ENCODE measurements at regions not wholly inside any gene's neighbourhood (a gene's known extent, or its start where the extent isn't known, plus 50 kb on each side); places are given as distances from the start of the nearest gene placed in this dataset.

DNA sequence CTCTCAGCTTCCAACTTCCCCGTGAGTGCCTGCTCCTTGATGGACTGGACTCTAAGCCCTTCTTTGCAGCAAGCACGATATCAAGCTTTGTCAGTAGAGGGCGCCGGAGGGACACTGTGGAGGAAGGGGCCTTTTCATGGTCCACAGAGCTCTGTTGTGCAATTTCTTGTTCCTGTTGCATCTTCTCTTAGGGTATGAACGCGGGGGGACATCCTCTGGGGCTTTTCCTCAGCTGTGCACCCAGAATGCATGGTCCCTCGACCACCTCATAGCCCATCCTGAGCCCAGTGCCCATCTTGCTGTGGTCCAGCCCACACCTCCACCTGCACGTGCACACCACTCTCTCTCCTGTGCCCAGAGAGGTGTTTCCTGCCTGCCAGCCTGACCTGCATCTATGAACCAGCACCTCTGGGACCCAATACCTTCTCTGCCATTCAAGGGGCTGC lies 556.8 kb downstream of the PTPRU start:
- H3K36me3 ChIP-seq (ENCODE audit: control insufficient read depth in 4 of 4, insufficient read depth in 4 of 4, low read length in 4 of 4): no peaks in the 10 kb centered on the region
- peaks cover 0 to 6% (median 0%) of the 10 kb centered on the region in 4 donors for H3K9me3 ChIP-seq (ENCODE audit: control insufficient read depth in 4 of 4, insufficient read depth in 3 of 4, low read length in 3 of 4)
- no peak overlapping the region for H3K4me3 ChIP-seq
- DNase-seq (peak; percentile 90), ATAC-seq (ENCODE audit: insufficient read depth, low FRiP score) (no peak)
- peaks cover 0 to 3% (median 0%) of the 10 kb centered on the region in 3 donors for H3K27me3 ChIP-seq (ENCODE audit: control insufficient read depth in 3 of 3, insufficient read depth in 3 of 3, low read length in 2 of 3)
- 8% methylated on average over 8 of the region's 8 CpGs for WGBS, 2 donors
- no peak overlapping the region for H3K9ac ChIP-seq (ENCODE audit: insufficient read depth in 1 of 2, low read length in 2 of 2)
- TF ChIP-seq, protein P1, sequence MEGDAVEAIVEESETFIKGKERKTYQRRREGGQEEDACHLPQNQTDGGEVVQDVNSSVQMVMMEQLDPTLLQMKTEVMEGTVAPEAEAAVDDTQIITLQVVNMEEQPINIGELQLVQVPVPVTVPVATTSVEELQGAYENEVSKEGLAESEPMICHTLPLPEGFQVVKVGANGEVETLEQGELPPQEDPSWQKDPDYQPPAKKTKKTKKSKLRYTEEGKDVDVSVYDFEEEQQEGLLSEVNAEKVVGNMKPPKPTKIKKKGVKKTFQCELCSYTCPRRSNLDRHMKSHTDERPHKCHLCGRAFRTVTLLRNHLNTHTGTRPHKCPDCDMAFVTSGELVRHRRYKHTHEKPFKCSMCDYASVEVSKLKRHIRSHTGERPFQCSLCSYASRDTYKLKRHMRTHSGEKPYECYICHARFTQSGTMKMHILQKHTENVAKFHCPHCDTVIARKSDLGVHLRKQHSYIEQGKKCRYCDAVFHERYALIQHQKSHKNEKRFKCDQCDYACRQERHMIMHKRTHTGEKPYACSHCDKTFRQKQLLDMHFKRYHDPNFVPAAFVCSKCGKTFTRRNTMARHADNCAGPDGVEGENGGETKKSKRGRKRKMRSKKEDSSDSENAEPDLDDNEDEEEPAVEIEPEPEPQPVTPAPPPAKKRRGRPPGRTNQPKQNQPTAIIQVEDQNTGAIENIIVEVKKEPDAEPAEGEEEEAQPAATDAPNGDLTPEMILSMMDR (IDR thresholded peaks at IDR 0.05; ENCODE audit: control extremely low read depth, extremely low read depth): peak; percentile 37
- no peak overlapping the region for H3K27ac ChIP-seq (ENCODE audit: low read depth in 1 of 2, low read length in 1 of 2)
- H3K4me1 ChIP-seq (ENCODE audit: control insufficient read depth in 5 of 5, insufficient read depth in 5 of 5, low read length in 5 of 5): no peaks in the 10 kb centered on the region

DNA sequence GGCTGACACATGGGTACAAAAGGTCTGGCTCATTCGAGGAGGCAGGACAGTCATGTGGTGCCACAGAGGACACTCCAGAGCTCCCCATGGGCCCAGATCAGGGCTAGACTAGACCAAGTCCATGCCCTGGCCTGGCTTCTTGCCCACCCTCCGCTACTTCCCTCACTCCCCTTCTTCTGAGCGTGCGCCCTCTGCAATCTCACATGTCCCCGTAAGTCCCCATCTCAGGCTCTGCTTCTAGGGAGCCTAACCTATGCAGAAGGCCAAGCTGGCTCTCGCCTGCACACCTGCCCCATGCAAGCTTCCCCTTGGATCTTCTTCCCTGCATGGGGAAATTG lies 553.6 kb downstream of the PTPRU start:
- Histone ChIP-seq H3K36me3 (ENCODE audit: control insufficient read depth in 4 of 4, insufficient read depth in 4 of 4, low read length in 4 of 4) (no peaks in the 10 kb centered on the region), H3K9ac (ENCODE audit: insufficient read depth in 1 of 2, low read length in 2 of 2) (no peak overlapping the region), H3K4me1 (ENCODE audit: control insufficient read depth in 5 of 5, insufficient read depth in 5 of 5, low read length in 5 of 5) (no peaks in the 10 kb centered on the region), H3K27me3 (ENCODE audit: control insufficient read depth in 3 of 3, insufficient read depth in 3 of 3, low read length in 2 of 3) (peaks cover 0 to 3% (median 0%) of the 10 kb centered on the region in 3 donors), H3K27ac (ENCODE audit: low read depth in 1 of 2, low read length in 1 of 2) (no peak overlapping the region), H3K9me3 (ENCODE audit: control insufficient read depth in 4 of 4, insufficient read depth in 3 of 4, low read length in 3 of 4) (no peaks in the 10 kb centered on the region), H3K4me3 (no peak overlapping the region)
- TF ChIP-seq, protein P1 (IDR thresholded peaks at IDR 0.05; ENCODE audit: control extremely low read depth, extremely low read depth): no peak
- no peak for ATAC-seq (ENCODE audit: insufficient read depth, low FRiP score)
- 67 to 71% methylated on average over 6 of the region's 6 CpGs for WGBS, 2 donors
- no peak for DNase-seq

DNA sequence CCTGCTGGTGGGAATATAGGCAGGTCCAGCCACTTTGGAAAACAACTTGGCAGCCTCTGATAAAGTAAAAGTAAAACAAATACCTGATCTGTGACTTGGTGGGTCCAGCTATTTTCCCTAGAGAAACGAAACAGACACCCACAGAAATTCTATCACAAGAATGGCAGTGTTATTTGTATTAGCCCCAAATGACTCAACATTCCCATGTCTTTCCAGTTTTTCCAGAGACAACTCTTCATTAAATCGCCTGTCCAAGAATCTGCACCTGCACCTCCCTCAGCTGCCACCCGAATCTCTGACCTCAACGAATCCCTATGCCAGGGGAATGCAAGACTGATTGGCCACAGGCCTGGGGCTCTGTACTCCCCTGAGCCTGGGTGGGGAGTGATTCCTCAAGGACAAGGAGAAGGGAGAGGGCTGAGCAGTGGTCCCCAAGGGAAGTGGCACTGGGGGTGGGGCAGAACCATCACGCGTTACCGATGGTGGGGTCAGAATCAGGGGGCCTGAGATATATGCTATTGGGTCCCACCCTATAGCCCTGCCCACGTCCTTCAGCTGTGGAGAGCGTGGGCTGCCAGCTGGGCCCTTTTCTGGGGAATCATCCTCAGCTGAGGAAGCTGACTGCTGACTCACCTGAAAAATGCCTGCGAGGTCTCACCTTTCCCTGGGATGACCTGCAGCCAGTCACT lies 553.0 kb downstream of the PTPRU start:
- no peak for DNase-seq
- ATAC-seq (ENCODE audit: insufficient read depth, low FRiP score): no peak
- Histone ChIP-seq H3K4me3 (no peak overlapping the region), H3K9ac (ENCODE audit: insufficient read depth in 1 of 2, low read length in 2 of 2) (no peak overlapping the region), H3K27ac (ENCODE audit: low read depth in 1 of 2, low read length in 1 of 2) (no peak overlapping the region), H3K27me3 (ENCODE audit: control insufficient read depth in 3 of 3, insufficient read depth in 3 of 3, low read length in 2 of 3) (peaks cover 0 to 3% (median 0%) of the 10 kb centered on the region in 3 donors), H3K9me3 (ENCODE audit: control insufficient read depth in 4 of 4, insufficient read depth in 3 of 4, low read length in 3 of 4) (no peaks in the 10 kb centered on the region), H3K4me1 (ENCODE audit: control insufficient read depth in 5 of 5, insufficient read depth in 5 of 5, low read length in 5 of 5) (no peaks in the 10 kb centered on the region), H3K36me3 (ENCODE audit: control insufficient read depth in 4 of 4, insufficient read depth in 4 of 4, low read length in 4 of 4) (no peaks in the 10 kb centered on the region)
- TF ChIP-seq, protein P1 (IDR thresholded peaks at IDR 0.05; ENCODE audit: control extremely low read depth, extremely low read depth): no peak
- 60 to 69% methylated on average over 10 of the region's 10 CpGs for WGBS, 2 donors
